Myocyte (in vitro differentiated cells): ENCODE measurements at regions not wholly inside any gene's neighbourhood (a gene's known extent, or its start where the extent isn't known, plus 50 kb on each side); places are given as distances from the start of the nearest gene placed in this dataset.
"Not testable (repeated sequence)": the region's sequence is repeated elsewhere in the genome, so short reads cannot be mapped to it uniquely, and the experiment has no call there.

Experiments used
- DNase-seq: peaks from one replicate; pipeline ENCODE4 v3.0.0-alpha.2; 2012; ENCODE audit warnings: low read depth

DNA sequence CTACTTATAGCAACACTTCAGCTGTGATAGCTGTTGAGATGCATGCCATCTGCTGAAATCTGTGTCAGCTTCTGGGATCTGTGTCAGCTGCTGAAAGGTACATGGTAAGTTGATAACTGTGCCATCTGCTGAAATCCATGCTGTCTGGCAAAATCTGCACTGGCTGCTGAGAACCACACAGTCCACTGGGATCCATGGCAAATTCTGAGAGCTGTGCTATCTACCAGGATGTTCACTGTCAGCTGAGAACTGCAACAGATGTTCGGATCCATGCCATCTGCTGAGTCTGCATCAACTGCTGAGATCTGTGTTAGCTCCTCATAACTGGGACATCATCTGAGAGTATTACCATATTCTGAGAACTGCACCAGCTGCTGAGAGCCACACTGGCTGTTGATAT, 430.5 kb upstream of the POU3F4 start:
- peak; percentile 6 for DNase-seq

DNA sequence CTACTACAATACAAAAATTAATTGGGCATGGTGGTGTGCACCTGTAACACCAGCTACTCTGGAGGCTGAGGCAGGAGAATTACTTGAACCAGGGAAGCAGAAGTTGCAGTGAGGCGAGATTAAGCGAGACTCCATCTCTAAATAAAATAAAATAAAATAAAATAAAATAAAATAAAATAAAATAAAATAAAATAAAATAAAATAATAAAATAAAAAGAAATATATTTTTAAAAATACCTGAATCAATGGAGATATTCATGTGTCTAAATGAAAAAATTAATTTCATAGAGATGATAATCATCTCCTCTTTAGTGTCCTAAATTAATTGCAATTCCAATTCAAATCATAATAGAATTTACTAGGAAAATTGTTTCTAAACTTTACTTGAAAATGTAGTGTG, 406.1 kb upstream of the POU3F4 start:
- DNase-seq = no peak

DNA sequence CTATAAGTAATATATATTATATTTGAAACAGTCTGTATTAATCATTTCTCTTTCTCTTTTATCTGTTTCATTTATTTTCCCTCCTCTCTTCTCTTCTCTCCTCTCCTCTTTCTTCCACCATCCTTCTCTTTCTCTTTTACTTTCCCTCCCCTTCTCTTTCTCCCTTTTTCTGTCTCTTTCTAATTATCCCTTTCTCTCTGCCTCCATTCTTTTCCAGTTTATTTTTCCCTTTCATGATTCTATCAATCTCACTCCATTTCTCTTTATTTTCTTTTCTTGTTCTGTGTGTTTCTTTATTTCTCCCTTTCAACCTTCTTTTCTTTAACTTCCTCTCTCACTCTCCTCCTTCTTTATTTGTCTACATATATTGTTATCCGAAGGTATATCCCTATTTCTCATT, 399.8 kb upstream of the POU3F4 start:
- no peak for DNase-seq

DNA sequence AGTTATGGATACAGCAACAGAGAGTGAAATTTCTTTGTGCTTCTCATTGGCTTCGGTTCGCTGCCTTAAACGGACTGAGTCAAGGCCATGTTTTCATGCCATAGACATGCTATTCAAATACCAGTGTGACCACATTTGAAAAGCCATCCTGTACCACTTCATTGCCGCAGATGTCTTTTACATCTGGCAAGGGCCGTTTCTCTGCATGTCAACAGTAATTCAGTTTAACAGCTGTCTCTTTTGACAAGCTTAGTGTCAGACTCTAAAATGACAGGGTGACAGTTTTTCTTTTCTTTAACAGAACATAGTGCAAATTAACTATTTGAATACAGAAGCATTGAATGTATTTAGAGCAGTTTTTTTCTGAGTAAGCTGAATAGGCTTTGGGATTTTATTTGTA, 362.2 kb upstream of the POU3F4 start:
- peak; percentile 42 for DNase-seq

DNA sequence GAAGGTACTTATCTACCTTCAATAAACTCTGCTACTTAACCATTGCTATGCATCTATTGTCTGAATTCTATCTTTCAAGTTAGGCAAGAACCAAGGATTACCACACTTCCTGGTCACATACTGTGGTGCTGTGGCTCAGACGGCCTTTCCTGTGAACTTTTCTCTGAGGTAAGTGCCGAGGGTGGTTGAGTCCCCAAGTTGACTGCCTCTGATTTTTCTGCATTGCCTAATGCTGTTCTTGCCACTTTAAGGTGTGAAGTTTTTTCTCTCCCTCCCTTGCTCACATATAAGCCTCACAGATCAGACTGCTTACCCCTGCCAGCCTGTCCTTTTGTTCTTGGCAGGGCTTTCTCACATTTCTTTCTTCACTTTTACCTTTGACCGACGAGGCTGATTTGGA, 348.0 kb upstream of the POU3F4 start:
- no peak for DNase-seq

DNA sequence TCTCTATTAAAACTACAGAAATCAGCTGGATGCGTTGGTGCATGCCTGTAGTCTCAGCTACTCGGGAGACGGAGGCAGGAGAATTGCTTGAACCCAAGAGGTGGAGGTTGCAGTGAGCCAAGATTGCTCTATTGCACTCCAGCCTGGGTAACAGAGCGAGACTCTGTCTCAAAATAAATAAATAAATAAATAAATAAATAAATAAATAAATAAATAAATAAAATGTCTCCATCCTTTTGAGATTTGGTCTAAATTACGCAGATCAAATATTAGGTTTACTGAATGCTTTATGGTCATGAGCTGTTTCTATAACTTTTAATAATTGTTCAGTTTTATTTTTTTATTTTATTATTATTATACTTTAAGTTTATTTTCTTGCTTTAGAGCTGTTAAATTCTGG, 344.0 kb upstream of the POU3F4 start:
- not testable (repeated sequence) for DNase-seq

DNA sequence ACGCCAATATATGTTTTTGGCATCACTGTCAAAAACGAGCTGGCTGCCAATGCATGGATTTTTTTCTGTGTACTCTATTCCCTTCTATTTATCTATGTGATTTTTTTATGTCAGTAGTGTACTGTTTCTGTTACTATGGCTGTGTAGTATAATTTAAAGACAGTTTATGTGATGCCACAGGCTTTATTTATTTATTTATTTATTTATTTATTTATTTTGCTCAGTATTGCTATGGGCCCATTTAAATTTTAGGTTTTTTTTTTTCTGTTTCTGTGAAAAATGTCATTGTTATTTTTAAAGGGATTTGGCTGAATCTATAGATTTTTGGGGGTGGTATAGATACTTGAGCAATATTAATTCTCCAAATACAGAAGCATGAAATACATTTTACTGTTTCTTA, 338.4 kb upstream of the POU3F4 start:
- no peak for DNase-seq

DNA sequence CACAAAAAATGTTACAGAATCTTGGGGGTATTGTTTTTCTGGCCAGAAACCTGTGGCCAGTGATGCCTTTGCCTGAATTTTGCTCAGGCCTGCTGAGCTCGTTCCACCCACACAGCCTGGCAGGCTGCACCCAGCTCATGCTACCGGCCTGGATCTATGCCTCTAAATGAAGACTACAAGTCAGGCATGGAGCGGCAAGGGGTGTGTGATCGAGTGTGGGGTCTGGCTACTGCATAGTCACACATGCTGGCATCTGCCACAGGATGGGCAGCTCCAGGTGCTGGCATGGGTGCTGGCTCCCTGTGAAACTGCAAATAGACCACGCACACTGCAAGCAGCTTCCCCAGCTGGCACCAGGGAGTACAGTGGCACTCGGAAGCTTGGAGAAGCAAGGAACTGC, 323.1 kb upstream of the POU3F4 start:
- DNase-seq = no peak

DNA sequence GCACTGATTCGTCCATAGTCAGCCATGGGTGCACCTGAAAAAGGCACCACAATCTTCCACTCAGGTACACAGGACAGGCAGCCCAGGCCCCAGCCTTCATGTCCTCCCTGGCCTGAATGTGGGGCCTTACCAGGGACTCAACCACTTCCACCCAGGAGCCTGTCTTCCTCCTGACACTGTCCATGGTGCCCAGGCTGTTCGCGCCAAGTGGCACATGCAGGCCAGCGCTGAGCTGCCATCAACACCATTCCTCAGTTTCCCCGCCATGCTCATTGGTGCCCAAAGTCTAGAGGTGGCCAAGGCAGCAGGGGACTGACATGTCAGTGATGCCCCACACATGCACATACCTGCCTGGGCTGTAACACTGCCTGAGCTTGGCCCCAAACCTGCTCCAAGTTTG, 322.2 kb upstream of the POU3F4 start:
- DNase-seq = no peak

DNA sequence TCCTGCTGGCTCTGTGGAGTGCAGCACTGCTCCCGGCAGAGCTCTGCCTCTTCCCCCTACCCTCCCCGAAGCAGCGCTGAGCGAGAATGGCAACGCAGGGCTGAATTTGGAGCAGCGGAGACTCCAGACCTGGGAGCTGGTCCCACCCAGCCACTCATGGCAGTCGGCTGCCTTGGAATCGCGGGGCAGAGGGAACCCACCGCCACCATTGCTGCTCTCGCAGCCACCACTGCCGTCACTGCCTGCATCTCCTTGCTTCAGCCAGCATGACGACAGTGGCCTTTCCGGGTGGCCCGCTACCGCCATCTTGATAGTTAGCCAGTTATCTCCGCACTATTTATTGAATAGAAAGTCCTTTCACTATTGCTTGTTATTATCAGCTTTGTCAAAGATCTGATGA, 321.5 kb upstream of the POU3F4 start:
- no peak for DNase-seq
